Lower leg skin (tissue), 3 donors: ENCODE measurements at regions not wholly inside any gene's neighbourhood (a gene's known extent, or its start where the extent isn't known, plus 50 kb on each side); places are given as distances from the start of the nearest gene placed in this dataset.

Experiments
- CTCF ChIP-seq, 3 donors: fragments of 450-650 bp; IDR thresholded peaks; one replicate each; pipeline ENCODE4 v1.5.1; 2016; ENCODE audit warnings: antibody characterized with exemption in 3 of 3, mild to moderate bottlenecking in 3 of 3, moderate library complexity in 2 of 3
- POLR2A ChIP-seq, 2 donors: fragments of 450-650 bp; IDR thresholded peaks; one replicate each; pipeline ENCODE4 v1.6.1; 2016 to 2017; ENCODE audit warnings: antibody characterized with exemption in 2 of 2, mild to moderate bottlenecking in 1 of 2, moderate library complexity in 1 of 2

- TF ChIP-seq CTCF (IDR thresholded peaks at IDR 0.05): no peak
- TF ChIP-seq POLR2A (IDR thresholded peaks at IDR 0.05): no peak
These were observed 151.9 kb downstream of the EMP1 start for GRCh38 chr12:13348464-13348863.
